ENCODE measurements at regions not wholly inside any gene's neighbourhood (a gene's known extent, or its start where the extent isn't known, plus 50 kb on each side); places are given as distances from the start of the nearest gene placed in this dataset.

DNA sequence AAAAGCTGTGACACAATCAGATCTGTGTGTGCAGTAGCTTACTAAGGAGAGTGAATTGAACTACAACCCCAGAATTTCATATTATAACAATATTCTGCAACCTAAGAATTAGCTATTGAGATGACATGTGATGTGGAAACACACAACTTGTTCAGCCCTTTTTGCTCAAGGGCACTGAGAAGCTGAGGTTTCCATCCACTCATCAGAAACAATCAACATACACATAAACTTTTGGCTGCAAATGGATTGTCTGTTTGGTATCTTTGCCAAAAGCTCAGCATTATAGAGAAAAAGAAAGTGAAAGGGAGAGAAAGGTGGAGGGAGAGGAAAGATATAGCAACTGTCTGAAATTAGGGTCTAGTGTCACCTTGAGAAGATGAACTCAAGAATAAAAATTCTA lies 117.2 kb upstream of the KLF7 start:
- no peaks in the 10 kb centered on the region for H3K27me3 ChIP-seq (ENCODE audit: insufficient read depth)
- H3K9ac ChIP-seq: 0 out of 2 replicates have a peak overlapping the region, but pooled peaks have one; percentile 8
- 0 out of 4 replicates have a peak overlapping the region, but pooled peaks of 1 of the 2 experiments have one; percentile 5 for H3K4me3 ChIP-seq (ENCODE audit: low read depth in 2 of 2, low read length in 1 of 2)
- H3K36me3 ChIP-seq (replicated peaks in 1 of 2; ENCODE audit: control insufficient read depth in 1 of 2, insufficient read depth in 2 of 2, low read length in 1 of 2): no peaks in the 10 kb centered on the region
- TF ChIP-seq NRF1 (IDR thresholded peaks at IDR 0.05; ENCODE audit: low read depth, low read length): no peak
- no peak for TF ChIP-seq YY1 (IDR thresholded peaks at IDR 0.05; ENCODE audit: low read depth)
- TF ChIP-seq, protein P1, sequence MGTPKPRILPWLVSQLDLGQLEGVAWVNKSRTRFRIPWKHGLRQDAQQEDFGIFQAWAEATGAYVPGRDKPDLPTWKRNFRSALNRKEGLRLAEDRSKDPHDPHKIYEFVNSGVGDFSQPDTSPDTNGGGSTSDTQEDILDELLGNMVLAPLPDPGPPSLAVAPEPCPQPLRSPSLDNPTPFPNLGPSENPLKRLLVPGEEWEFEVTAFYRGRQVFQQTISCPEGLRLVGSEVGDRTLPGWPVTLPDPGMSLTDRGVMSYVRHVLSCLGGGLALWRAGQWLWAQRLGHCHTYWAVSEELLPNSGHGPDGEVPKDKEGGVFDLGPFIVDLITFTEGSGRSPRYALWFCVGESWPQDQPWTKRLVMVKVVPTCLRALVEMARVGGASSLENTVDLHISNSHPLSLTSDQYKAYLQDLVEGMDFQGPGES (IDR thresholded peaks at IDR 0.05; ENCODE audit: low read depth, low read length): no peak
- no peak for TF ChIP-seq JUND (IDR thresholded peaks at IDR 0.05)
- TF ChIP-seq POLR2AphosphoS5 (IDR thresholded peaks at IDR 0.05; ENCODE audit: low read depth, low read length): no peak
- no peak for TF ChIP-seq CHD2 (IDR thresholded peaks at IDR 0.05; ENCODE audit: low read length, partially characterized antibody)
- no peak for TF ChIP-seq FOSL2 (IDR thresholded peaks at IDR 0.05; ENCODE audit: borderline replicate concordance, low read depth)
- TF ChIP-seq, protein P2, sequence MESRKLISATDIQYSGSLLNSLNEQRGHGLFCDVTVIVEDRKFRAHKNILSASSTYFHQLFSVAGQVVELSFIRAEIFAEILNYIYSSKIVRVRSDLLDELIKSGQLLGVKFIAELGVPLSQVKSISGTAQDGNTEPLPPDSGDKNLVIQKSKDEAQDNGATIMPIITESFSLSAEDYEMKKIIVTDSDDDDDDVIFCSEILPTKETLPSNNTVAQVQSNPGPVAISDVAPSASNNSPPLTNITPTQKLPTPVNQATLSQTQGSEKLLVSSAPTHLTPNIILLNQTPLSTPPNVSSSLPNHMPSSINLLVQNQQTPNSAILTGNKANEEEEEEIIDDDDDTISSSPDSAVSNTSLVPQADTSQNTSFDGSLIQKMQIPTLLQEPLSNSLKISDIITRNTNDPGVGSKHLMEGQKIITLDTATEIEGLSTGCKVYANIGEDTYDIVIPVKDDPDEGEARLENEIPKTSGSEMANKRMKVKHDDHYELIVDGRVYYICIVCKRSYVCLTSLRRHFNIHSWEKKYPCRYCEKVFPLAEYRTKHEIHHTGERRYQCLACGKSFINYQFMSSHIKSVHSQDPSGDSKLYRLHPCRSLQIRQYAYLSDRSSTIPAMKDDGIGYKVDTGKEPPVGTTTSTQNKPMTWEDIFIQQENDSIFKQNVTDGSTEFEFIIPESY (IDR thresholded peaks at IDR 0.05; ENCODE audit: borderline replicate concordance, low read depth): no peak
- TF ChIP-seq, protein P3, sequence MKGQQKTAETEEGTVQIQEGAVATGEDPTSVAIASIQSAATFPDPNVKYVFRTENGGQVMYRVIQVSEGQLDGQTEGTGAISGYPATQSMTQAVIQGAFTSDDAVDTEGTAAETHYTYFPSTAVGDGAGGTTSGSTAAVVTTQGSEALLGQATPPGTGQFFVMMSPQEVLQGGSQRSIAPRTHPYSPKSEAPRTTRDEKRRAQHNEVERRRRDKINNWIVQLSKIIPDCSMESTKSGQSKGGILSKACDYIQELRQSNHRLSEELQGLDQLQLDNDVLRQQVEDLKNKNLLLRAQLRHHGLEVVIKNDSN (IDR thresholded peaks at IDR 0.05; ENCODE audit: borderline replicate concordance, low read depth): no peak
- TF ChIP-seq ELF1 (IDR thresholded peaks at IDR 0.05): no peak
- no peak for DNase-seq
- peaks cover 5 to 38% of the 10 kb centered on the region in 2 experiments; a peak in 3 of 4 replicates for H3K4me1 ChIP-seq (ENCODE audit: control insufficient read depth in 1 of 2, insufficient read depth in 2 of 2, low read depth in 1 of 2, low read length in 1 of 2)
- CTCF ChIA-PET: interaction anchor here (0.6 to 1.5 kb wide), 5 partner anchors 16 to 301 kb away, joined by 3 to 4 read pairs (median 3); no protein-coding TSS in a partner anchor
- H3F3A ChIP-seq (replicated peaks; ENCODE audit: insufficient read depth): no peaks in the 10 kb centered on the region
- POLR2A ChIA-PET: interaction anchor here (1.1 to 1.2 kb wide), 2 partner anchors 26 to 117 kb away, joined by 3 to 5 read pairs; partner anchors contain the start of gene KLF7
- no peaks in the 10 kb centered on the region for H4K20me1 ChIP-seq (ENCODE audit: insufficient read depth)
- no peaks in the 10 kb centered on the region for H3K9me2 ChIP-seq
- H3K27ac ChIP-seq (ENCODE audit: low read depth in 2 of 2, low read length in 1 of 2): peak overlapping the region in 1 of 2 experiments; percentile 43; a peak in 1 of 4 replicates
- H3K4me2 ChIP-seq: no peak overlapping the region
- H2AFZ ChIP-seq (ENCODE audit: low read depth): no peak overlapping the region
- no peaks in the 10 kb centered on the region for H3K79me2 ChIP-seq (ENCODE audit: insufficient read depth)
- H3K9me3 ChIP-seq: no peaks in the 10 kb centered on the region

DNA sequence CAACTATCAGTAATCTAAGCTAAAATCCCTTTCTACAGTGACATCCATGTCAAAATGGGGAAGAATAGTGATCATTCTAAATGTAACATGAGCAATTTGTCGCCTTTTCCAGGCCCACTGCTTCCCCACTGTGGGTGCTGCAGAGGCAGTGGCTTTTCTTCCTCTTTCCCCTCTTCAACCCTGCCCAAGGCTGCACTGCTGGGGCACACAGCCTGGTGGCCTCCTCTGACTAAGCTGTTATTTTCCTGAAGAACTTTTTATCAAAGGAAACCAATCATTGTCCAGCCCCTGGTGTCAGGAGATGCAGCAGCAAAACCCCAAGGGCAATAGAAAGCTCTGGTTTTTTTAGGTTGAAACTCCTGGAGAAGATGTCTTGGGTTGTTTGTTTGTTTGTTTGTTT lies 117.6 kb upstream of the KLF7 start:
- H3K4me1 ChIP-seq (ENCODE audit: control insufficient read depth in 1 of 2, insufficient read depth in 2 of 2, low read depth in 1 of 2, low read length in 1 of 2): peaks cover 5 to 38% of the 10 kb centered on the region in 2 experiments; a peak in 3 of 4 replicates
- H3K9ac ChIP-seq: 0 out of 2 replicates have a peak overlapping the region, but pooled peaks have one; percentile 8
- no peak overlapping the region for H3K4me2 ChIP-seq
- no peak overlapping the region for H2AFZ ChIP-seq (ENCODE audit: low read depth)
- 0 out of 4 replicates have a peak overlapping the region, but pooled peaks of 1 of the 2 experiments have one; percentile 5 for H3K4me3 ChIP-seq (ENCODE audit: low read depth in 2 of 2, low read length in 1 of 2)
- no peak for DNase-seq
- ChIA-PET CTCF (interaction anchor here (0.6 to 1.5 kb wide), 5 partner anchors 16 to 301 kb away, joined by 3 to 4 read pairs (median 3); no protein-coding TSS in a partner anchor), POLR2A (interaction anchor here (1.1 to 1.2 kb wide), 2 partner anchors 27 to 117 kb away, joined by 3 to 5 read pairs; partner anchors contain the start of gene KLF7)
- no peaks in the 10 kb centered on the region for H4K20me1 ChIP-seq (ENCODE audit: insufficient read depth)
- H3K27me3 ChIP-seq (ENCODE audit: insufficient read depth): no peaks in the 10 kb centered on the region
- WGBS (ENCODE audit: low lambda C conversion rate): 100% methylated on average over 1 of the region's 1 CpG
- H3K9me2 ChIP-seq: no peaks in the 10 kb centered on the region
- no peaks in the 10 kb centered on the region for H3F3A ChIP-seq (replicated peaks; ENCODE audit: insufficient read depth)
- H3K9me3 ChIP-seq: no peaks in the 10 kb centered on the region
- no peaks in the 10 kb centered on the region for H3K79me2 ChIP-seq (ENCODE audit: insufficient read depth)
- H3K27ac ChIP-seq (ENCODE audit: low read depth in 2 of 2, low read length in 1 of 2): peak overlapping the region in 1 of 2 experiments; percentile 43; a peak in 1 of 4 replicates
- H3K36me3 ChIP-seq (replicated peaks in 1 of 2; ENCODE audit: control insufficient read depth in 1 of 2, insufficient read depth in 2 of 2, low read length in 1 of 2): no peaks in the 10 kb centered on the region
- no peak for TF ChIP-seq RAD21 (IDR thresholded peaks at IDR 0.05; ENCODE audit: low read length)
- TF ChIP-seq TAF1 (IDR thresholded peaks at IDR 0.05; ENCODE audit: borderline replicate concordance, low read depth, low read length): no peak
- TF ChIP-seq GABPA (IDR thresholded peaks at IDR 0.05; ENCODE audit: low read depth): no peak
- no peak for TF ChIP-seq MXI1 (IDR thresholded peaks at IDR 0.05; ENCODE audit: low read depth, low read length)
- no peak for TF ChIP-seq FOXJ3 (CRISPR knock-in tag; IDR thresholded peaks at IDR 0.05)
- TF ChIP-seq, protein P1 (IDR thresholded peaks at IDR 0.05; ENCODE audit: low read depth, low read length): no peak
- no peak for TF ChIP-seq RFX5 (IDR thresholded peaks at IDR 0.05; ENCODE audit: low read length)
- TF ChIP-seq YY1 (IDR thresholded peaks at IDR 0.05; ENCODE audit: low read depth): no peak
- no peak for TF ChIP-seq POLR2AphosphoS5 (IDR thresholded peaks at IDR 0.05; ENCODE audit: low read depth, low read length)
- TF ChIP-seq, protein P4, sequence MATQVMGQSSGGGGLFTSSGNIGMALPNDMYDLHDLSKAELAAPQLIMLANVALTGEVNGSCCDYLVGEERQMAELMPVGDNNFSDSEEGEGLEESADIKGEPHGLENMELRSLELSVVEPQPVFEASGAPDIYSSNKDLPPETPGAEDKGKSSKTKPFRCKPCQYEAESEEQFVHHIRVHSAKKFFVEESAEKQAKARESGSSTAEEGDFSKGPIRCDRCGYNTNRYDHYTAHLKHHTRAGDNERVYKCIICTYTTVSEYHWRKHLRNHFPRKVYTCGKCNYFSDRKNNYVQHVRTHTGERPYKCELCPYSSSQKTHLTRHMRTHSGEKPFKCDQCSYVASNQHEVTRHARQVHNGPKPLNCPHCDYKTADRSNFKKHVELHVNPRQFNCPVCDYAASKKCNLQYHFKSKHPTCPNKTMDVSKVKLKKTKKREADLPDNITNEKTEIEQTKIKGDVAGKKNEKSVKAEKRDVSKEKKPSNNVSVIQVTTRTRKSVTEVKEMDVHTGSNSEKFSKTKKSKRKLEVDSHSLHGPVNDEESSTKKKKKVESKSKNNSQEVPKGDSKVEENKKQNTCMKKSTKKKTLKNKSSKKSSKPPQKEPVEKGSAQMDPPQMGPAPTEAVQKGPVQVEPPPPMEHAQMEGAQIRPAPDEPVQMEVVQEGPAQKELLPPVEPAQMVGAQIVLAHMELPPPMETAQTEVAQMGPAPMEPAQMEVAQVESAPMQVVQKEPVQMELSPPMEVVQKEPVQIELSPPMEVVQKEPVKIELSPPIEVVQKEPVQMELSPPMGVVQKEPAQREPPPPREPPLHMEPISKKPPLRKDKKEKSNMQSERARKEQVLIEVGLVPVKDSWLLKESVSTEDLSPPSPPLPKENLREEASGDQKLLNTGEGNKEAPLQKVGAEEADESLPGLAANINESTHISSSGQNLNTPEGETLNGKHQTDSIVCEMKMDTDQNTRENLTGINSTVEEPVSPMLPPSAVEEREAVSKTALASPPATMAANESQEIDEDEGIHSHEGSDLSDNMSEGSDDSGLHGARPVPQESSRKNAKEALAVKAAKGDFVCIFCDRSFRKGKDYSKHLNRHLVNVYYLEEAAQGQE (IDR thresholded peaks at IDR 0.05; ENCODE audit: low read depth, low read length): no peak
- TF ChIP-seq SIN3A (IDR thresholded peaks at IDR 0.05; ENCODE audit: borderline replicate concordance, low read depth, low read length): no peak
